Heart left ventricle (tissue), 16 donors: ENCODE measurements at regions not wholly inside any gene's neighbourhood (a gene's known extent, or its start where the extent isn't known, plus 50 kb on each side); places are given as distances from the start of the nearest gene placed in this dataset.
A peak's percentile ranks its signal among the peaks of the same experiment; 100 is the strongest.

Experiments
- ATAC-seq, 4 donors: fragments of 200-7000 bp; cut with Tn5 transposase; one replicate each; pipeline ENCODE4 v1.9.1; 2020 to 2022; ENCODE audit warnings: moderate library complexity in 4 of 4, mild to moderate bottlenecking in 3 of 4, moderate number of reproducible peaks in 1 of 4
- DNase-seq, 5 donors: peaks; one replicate each; pipeline ENCODE4 v3.0.0-alpha.2; 2020
- H3K27ac ChIP-seq, 12 donors: fragments of 200-600 bp; sonication (generic) in 4 of 12; one replicate each; pipeline versions ENCODE4 v1.5.0 to v1.8.0; 2016 to 2022; ENCODE audit warnings: mild to moderate bottlenecking in 2 of 12
- H3K27me3 ChIP-seq, 9 donors: fragments of 200-600 bp; sonication (generic) in 2 of 9; one replicate each; pipeline versions ENCODE4 v1.5.1 to v1.8.0; 2016 to 2022; ENCODE audit warnings: mild to moderate bottlenecking in 3 of 9
- H3K36me3 ChIP-seq, 9 donors: fragments of 200-600 bp; sonication (generic) in 2 of 9; one replicate each; pipeline versions ENCODE4 v1.5.0 to v1.8.0; 2018 to 2022; ENCODE audit warnings: mild to moderate bottlenecking in 2 of 9
- H3K4me1 ChIP-seq, 12 donors: fragments of 200-600 bp; sonication (generic) in 4 of 12; one replicate each; pipeline versions ENCODE4 v1.5.0 to v1.8.0; 2016 to 2022; ENCODE audit warnings: mild to moderate bottlenecking in 3 of 12
- H3K4me3 ChIP-seq, 12 donors: fragments of 200-600 bp; sonication (generic) in 4 of 12; one replicate each; pipeline versions ENCODE4 v1.5.0 to v1.8.0; 2017 to 2022; ENCODE audit warnings: mild to moderate bottlenecking in 9 of 12, moderate library complexity in 4 of 12
- H3K9me3 ChIP-seq, 12 donors: fragments of 200-600 bp; sonication (generic) in 4 of 12; one replicate each; pipeline versions ENCODE4 v1.5.0 to v1.8.0; 2016 to 2022; ENCODE audit warnings: mild to moderate bottlenecking in 1 of 12
- CTCF ChIP-seq, 12 donors: fragments of 200-600 bp; sonication (generic) in 4 of 12; IDR thresholded peaks; one replicate each; pipeline versions ENCODE4 v1.5.0 to v1.8.0; 2018 to 2022; ENCODE audit warnings: antibody characterized with exemption in 12 of 12, mild to moderate bottlenecking in 5 of 12
- POLR2A ChIP-seq, 2 donors: fragments of 450-650 bp; IDR thresholded peaks; one replicate each; pipeline ENCODE4 v1.6.1; 2017; ENCODE audit warnings: antibody characterized with exemption in 2 of 2, mild to moderate bottlenecking in 2 of 2, moderate library complexity in 2 of 2
- WGBS, 4 donors: extraction: QIAGEN DNeasy Blood & Tissue Kit in 2 of 4; methylation state at CpG; one replicate each; pipeline versions ENCODE4 v1.1.5 to v1.1.7; 2013 to 2018; 5-methylcytosine and 5-hydroxymethylcytosine counted together
- intact Hi-C, 10 donors: fragments of 100-400 bp; cut with DNase I; formaldehyde crosslinking; loops; one replicate each; pipeline versions ENCODE4 v1.11.1 to v1.14.2; 2022
- donor health status: ischemic (EF 13 %, LVEDD 7.1; RV severe dilation, severe dysfunction).
- donor health status: healthy with polysubstance abuse.
- donor health status: DM: no; HTN: yes; CAD: no.
- donor health status: DM: no; HTN: no; CAD: no.
- donor health status: ischemic (EF 25% LVEDD 6.9; RV normal size, moderate dysfunction).
- donor health status: ischemic (EF 25% LVEDD 5.7; RV mildly dilated, moderate dysfunction).
- donor health status: healthy.
- donor health status: DM: yes; HTN: yes; CAD: no.
- donor health status: ischemic (EF 35%, LVEDD 5.7; RV mildly dilated, moderate dysfunction).
- donor health status: nonischemic (EF 11% LVEDD 7.7; RV severe dilation, severe dysfunction).
- donor health status: DM: yes; HTN: yes; CAD: no.
- donor health status: PGD.
- donor health status: ischemic (EF 29% LVEDD 5.4; RV normal size, mild dysfunction).
- donor health status: nonischemic (EF 23%, LVEDD 6.1; RV moderate dilation, normal function).

- Histone ChIP-seq H3K27ac (peak overlapping the region in 1 of 12 donors; percentile 14), H3K36me3 (no peaks in the 10 kb centered on the region), H3K9me3 (no peaks in the 10 kb centered on the region), H3K4me3 (no peak overlapping the region), H3K27me3 (no peaks in the 10 kb centered on the region), H3K4me1 (peaks cover 0 to 12% (median 2%) of the 10 kb centered on the region in 12 donors)
- TF ChIP-seq POLR2A (IDR thresholded peaks at IDR 0.05), result no peak
- no peak for TF ChIP-seq CTCF (IDR thresholded peaks at IDR 0.05)
- WGBS, 4 donors, result 25 to 50% (median 40%) methylated on average over 1 of the region's 1 CpG
- DNase-seq (no peak), ATAC-seq (peak in 1 of 4 donors; percentile 61)
- intact Hi-C loops, result no loop called here
Observed at GRCh38 chr6:44699082-44699481, 311.6 kb downstream of the CDC5L start.

- WGBS, 4 donors, result 71 to 92% (median 89%) methylated on average over 2 of the region's 2 CpGs
- TF ChIP-seq POLR2A (IDR thresholded peaks at IDR 0.05) (no peak), CTCF (IDR thresholded peaks at IDR 0.05) (no peak)
- ATAC-seq (no peak), DNase-seq (no peak)
- no peak overlapping the region for H3K4me3 ChIP-seq
- no peaks in the 10 kb centered on the region for H3K27me3 ChIP-seq
- intact Hi-C loops, result no loop called here
- no peaks in the 10 kb centered on the region for H3K36me3 ChIP-seq
- H3K4me1 ChIP-seq, result peaks cover 0 to 12% (median 2%) of the 10 kb centered on the region in 12 donors
- H3K27ac ChIP-seq, result no peak overlapping the region
- H3K9me3 ChIP-seq, result no peaks in the 10 kb centered on the region
Observed at GRCh38 chr6:44699851-44700250, 312.3 kb downstream of the CDC5L start.

- Histone ChIP-seq H3K4me3 (no peak overlapping the region), H3K4me1 (peaks cover 0 to 12% (median 2%) of the 10 kb centered on the region in 12 donors), H3K27ac (no peak overlapping the region), H3K27me3 (no peaks in the 10 kb centered on the region), H3K36me3 (no peaks in the 10 kb centered on the region), H3K9me3 (no peaks in the 10 kb centered on the region)
- 89 to 95% (median 93%) methylated on average over 5 of the region's 5 CpGs for WGBS, 4 donors
- intact Hi-C loops, result no loop called here
- TF ChIP-seq CTCF (IDR thresholded peaks at IDR 0.05) (no peak), POLR2A (IDR thresholded peaks at IDR 0.05) (no peak)
- ATAC-seq (no peak), DNase-seq (no peak)
Observed at GRCh38 chr6:44700422-44700821, 312.9 kb downstream of the CDC5L start.

- H3K9me3 ChIP-seq, result no peaks in the 10 kb centered on the region
- peak overlapping the region in 1 of 12 donors; percentile 22 for H3K27ac ChIP-seq
- WGBS, 4 donors, result 72 to 78% (median 75%) methylated on average over 10 to 11 of the region's 11 CpGs
- no peaks in the 10 kb centered on the region for H3K27me3 ChIP-seq
- DNase-seq (no peak), ATAC-seq (peak in 2 of 4 donors; percentile 30 to 55)
- H3K36me3 ChIP-seq, result no peaks in the 10 kb centered on the region
- H3K4me3 ChIP-seq, result no peak overlapping the region
- TF ChIP-seq POLR2A (IDR thresholded peaks at IDR 0.05) (no peak), CTCF (IDR thresholded peaks at IDR 0.05) (no peak)
- intact Hi-C loops, result no loop called here
- peaks cover 0 to 12% (median 2%) of the 10 kb centered on the region in 12 donors for H3K4me1 ChIP-seq
Observed at GRCh38 chr6:44701038-44701636, 313.6 kb downstream of the CDC5L start.
